Pancreas (tissue), 10 donors: ENCODE measurements at regions not wholly inside any gene's neighbourhood (a gene's known extent, or its start where the extent isn't known, plus 50 kb on each side); places are given as distances from the start of the nearest gene placed in this dataset.

Experiments used
- ATAC-seq, 4 donors: fragments of 200-7000 bp; cut with Tn5 transposase; one replicate each; pipeline versions ENCODE4 v1.8.0 to v1.9.1; 2020; ENCODE audit warnings: mild to moderate bottlenecking in 4 of 4, moderate library complexity in 4 of 4
- DNase-seq, 6 donors: peaks; one replicate each; pipeline ENCODE4 v3.0.0-alpha.2; 2020
- FAIRE-seq: peaks from 2 replicates; lab custom pipeline; 2012; peaks lifted over from hg19 to GRCh38; lab: Jason Lieb, UNC
- H3K27ac ChIP-seq, 4 donors: fragments of 200-600 bp; sonication (generic); 1 replicate in 3 of 4; 2 replicates in 1 of 4; pipeline versions ENCODE4 v1.5.0 to v1.8.0; 2020
- H3K27me3 ChIP-seq, 4 donors: fragments of 200-600 bp; one replicate each; pipeline ENCODE4 v1.8.0; 2021
- H3K36me3 ChIP-seq, 3 donors: fragments of 200-600 bp; sonication (generic) in 1 of 3; one replicate each; pipeline versions ENCODE4 v1.5.0 to v1.8.0; 2020 to 2021
- H3K4me1 ChIP-seq, 3 donors: fragments of 200-600 bp; one replicate each; pipeline ENCODE4 v1.8.0; 2021
- H3K4me3 ChIP-seq, 4 donors: fragments of 200-600 bp; sonication (generic) in 2 of 4; one replicate each; pipeline versions ENCODE4 v1.5.0 to v1.8.0; 2020 to 2021
- H3K9me3 ChIP-seq, 4 donors: fragments of 200-600 bp; one replicate each; pipeline ENCODE4 v1.8.0; 2021
- WGBS, 2 donors: extraction: QIAGEN DNeasy Blood & Tissue Kit; methylation state at CpG; one replicate each; pipeline ENCODE4 v1.1.7; 2013; 5-methylcytosine and 5-hydroxymethylcytosine counted together
- intact Hi-C, 3 donors: fragments of 100-400 bp; cut with DNase I; formaldehyde crosslinking; loops; one replicate each; pipeline versions ENCODE4 v1.11.1 to v1.14.2; 2022
- TF ChIP-seq, protein P1 (sequence below), 4 donors: fragments of 200-600 bp; sonication (generic) in 3 of 4; IDR thresholded peaks; one replicate each; pipeline versions ENCODE4 v1.5.0 to v1.8.0; 2021; ENCODE audit warnings: antibody characterized with exemption in 4 of 4
- donor health status: healthy with polysubstance abuse.
- donor health status: DM: no; HTN: no; CAD: no; lungs with moderate emphysema.
- donor health status: DM: no; HTN: no; CAD: no.
- donor health status: control.
- donor health status: control.
- donor health status: Bipolar disorder and iron deficiency.
- donor health status: DM: yes; HTN: yes; CAD: no.
- donor health status: DM: no; HTN: no; CAD: no.
- donor health status: DM: no; HTN: no; CAD: no.
- donor health status: DM: yes; HTN: yes; CAD: no.

- no peak overlapping the region for H3K27ac ChIP-seq
- no peak for FAIRE-seq
- H3K36me3 ChIP-seq, result no peaks in the 10 kb centered on the region
- WGBS, 2 donors, result 90 to 91% methylated on average over 2 of the region's 2 CpGs
- H3K27me3 ChIP-seq, result no peaks in the 10 kb centered on the region
- H3K4me1 ChIP-seq, result no peaks in the 10 kb centered on the region
- DNase-seq, result no peak
- no peak overlapping the region for H3K4me3 ChIP-seq
- H3K9me3 ChIP-seq, result no peaks in the 10 kb centered on the region
- ATAC-seq, result no peak
- intact Hi-C loops, result no loop called here
- TF ChIP-seq, protein P1, sequence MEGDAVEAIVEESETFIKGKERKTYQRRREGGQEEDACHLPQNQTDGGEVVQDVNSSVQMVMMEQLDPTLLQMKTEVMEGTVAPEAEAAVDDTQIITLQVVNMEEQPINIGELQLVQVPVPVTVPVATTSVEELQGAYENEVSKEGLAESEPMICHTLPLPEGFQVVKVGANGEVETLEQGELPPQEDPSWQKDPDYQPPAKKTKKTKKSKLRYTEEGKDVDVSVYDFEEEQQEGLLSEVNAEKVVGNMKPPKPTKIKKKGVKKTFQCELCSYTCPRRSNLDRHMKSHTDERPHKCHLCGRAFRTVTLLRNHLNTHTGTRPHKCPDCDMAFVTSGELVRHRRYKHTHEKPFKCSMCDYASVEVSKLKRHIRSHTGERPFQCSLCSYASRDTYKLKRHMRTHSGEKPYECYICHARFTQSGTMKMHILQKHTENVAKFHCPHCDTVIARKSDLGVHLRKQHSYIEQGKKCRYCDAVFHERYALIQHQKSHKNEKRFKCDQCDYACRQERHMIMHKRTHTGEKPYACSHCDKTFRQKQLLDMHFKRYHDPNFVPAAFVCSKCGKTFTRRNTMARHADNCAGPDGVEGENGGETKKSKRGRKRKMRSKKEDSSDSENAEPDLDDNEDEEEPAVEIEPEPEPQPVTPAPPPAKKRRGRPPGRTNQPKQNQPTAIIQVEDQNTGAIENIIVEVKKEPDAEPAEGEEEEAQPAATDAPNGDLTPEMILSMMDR (IDR thresholded peaks at IDR 0.05), result no peak
Observed at GRCh38 chr13:47005756-47006414, 109.0 kb upstream of the HTR2A start.

DNA sequence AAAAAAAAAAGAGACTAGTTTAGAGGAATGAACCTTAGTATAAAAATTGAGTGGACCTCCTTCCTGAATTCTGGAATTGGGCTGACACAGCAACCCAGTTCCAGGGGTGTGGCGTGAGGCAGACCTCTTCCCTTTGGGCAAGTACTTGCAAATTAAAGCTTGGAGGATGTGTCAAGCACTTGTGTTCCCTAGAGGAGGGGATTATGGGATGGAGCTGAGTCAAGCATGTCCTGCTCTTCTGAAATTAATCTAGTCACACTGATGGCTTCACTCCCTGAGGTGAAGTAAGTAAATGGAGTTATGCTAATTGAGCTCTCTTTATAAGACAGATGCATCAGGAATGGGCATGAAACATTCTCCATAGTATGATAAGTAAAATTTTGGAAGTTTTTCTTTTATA, 107.7 kb upstream of the HTR2A start:
- intact Hi-C loops, result no loop called here
- Histone ChIP-seq H3K4me1 (no peaks in the 10 kb centered on the region), H3K9me3 (no peaks in the 10 kb centered on the region), H3K4me3 (no peak overlapping the region), H3K27me3 (no peaks in the 10 kb centered on the region), H3K36me3 (no peaks in the 10 kb centered on the region), H3K27ac (no peak overlapping the region)
- 72 to 75% methylated on average over 1 of the region's 1 CpG for WGBS, 2 donors
- FAIRE-seq (no peak), DNase-seq (no peak), ATAC-seq (no peak)
- TF ChIP-seq, protein P1 (IDR thresholded peaks at IDR 0.05), result no peak

DNA sequence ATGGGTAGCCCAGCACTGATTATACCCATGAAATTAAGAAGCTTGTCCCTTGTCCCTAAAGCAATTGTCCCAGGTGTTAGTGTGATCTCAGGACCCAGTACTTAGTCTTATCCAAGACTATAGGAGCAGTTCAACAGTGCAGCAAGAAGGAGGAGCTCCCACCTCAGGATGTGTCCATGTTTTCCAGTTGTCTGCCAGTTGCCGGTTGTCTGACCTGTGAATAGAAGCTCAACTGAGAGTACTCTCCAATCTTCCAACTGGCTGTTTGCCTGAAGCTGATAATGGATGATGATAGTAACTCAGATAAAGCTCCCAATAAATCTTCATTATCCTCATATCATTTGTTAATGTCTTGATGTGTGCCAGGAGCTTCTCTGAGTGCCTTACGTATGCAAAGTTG, 107.2 kb upstream of the HTR2A start:
- DNase-seq (no peak), ATAC-seq (no peak), FAIRE-seq (no peak)
- Histone ChIP-seq H3K36me3 (no peaks in the 10 kb centered on the region), H3K27me3 (no peaks in the 10 kb centered on the region), H3K27ac (no peak overlapping the region), H3K4me1 (no peaks in the 10 kb centered on the region), H3K9me3 (no peaks in the 10 kb centered on the region), H3K4me3 (no peak overlapping the region)
- intact Hi-C loops, result no loop called here
- TF ChIP-seq, protein P1 (IDR thresholded peaks at IDR 0.05), result no peak
- 25 to 40% methylated on average over 2 of the region's 2 CpGs for WGBS, 2 donors

DNA sequence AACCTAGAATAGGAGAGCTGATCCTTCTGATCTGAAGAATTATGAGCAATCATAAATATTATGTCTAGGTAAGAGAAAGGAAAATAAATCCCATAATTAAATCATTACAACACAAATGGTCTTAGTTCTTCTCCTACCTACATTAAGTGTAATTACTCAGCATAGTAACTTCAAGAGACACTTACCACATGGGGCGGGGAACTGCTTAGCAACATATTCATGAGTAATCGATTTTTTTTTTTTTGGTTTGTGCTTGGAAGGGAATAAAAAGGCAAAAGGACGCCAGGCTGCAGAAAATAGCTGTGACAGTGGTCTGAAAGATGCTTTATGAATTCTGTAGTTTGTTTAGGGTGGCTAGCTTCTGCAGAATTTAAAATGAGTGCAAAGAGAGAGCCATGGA, 103.3 kb upstream of the HTR2A start:
- FAIRE-seq (no peak), ATAC-seq (no peak), DNase-seq (no peak)
- no peaks in the 10 kb centered on the region for H3K27me3 ChIP-seq
- intact Hi-C loops, result no loop called here
- H3K36me3 ChIP-seq, result no peaks in the 10 kb centered on the region
- H3K9me3 ChIP-seq, result no peaks in the 10 kb centered on the region
- TF ChIP-seq, protein P1 (IDR thresholded peaks at IDR 0.05), result no peak
- 43 to 52% methylated on average over 3 of the region's 3 CpGs for WGBS, 2 donors
- no peaks in the 10 kb centered on the region for H3K4me1 ChIP-seq
- no peak overlapping the region for H3K27ac ChIP-seq
- H3K4me3 ChIP-seq, result no peak overlapping the region

DNA sequence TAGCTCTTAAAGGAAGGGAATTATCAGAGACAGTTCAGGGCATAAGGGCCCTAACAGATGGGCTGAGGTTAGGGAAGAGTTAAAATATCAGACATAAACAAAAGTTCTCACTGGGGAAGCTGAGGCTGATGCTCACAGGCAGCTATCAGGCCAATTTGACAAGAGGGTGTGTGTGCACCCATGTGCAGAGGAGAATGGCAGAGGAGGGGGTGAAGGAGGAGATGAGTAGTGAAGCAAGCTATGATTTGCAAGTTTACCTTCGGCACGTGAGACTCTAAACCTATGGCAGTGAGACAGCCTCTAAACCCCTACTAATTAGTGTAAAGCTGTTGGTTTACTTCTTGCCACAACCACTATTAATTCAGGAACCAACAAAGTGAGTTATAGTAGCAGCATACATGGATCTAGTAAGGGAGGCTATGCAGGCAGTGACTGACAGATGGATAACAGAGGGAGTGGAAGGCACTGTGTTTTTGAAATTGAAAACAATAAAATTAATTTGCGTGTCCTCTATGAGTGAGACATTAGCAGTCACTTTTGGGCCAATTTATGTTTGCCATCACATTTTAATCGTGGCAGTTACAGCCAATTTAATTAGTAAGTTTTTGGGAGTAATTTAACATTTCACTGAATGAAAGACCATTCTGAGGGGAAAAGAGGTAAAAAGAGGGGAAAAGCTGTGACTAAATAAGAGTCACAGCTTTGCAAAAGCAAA, 99.6 kb upstream of the HTR2A start:
- no peak for DNase-seq
- intact Hi-C loops, result no loop called here
- no peak for ATAC-seq
- Histone ChIP-seq H3K4me3 (no peak overlapping the region), H3K27ac (no peak overlapping the region), H3K27me3 (no peaks in the 10 kb centered on the region), H3K36me3 (no peaks in the 10 kb centered on the region), H3K4me1 (no peaks in the 10 kb centered on the region), H3K9me3 (no peaks in the 10 kb centered on the region)
- 74 to 75% methylated on average over 4 of the region's 4 CpGs for WGBS, 2 donors
- TF ChIP-seq, protein P1 (IDR thresholded peaks at IDR 0.05), result no peak
- FAIRE-seq, result no peak
